Stimulated activated memory B cell treated with anti-CD40 and anti-IgM and Interleukin-4, amounts not matched to agents 10 μg/mL and 1 μg/mL and 100 μg/mL, for 72 hours (primary cell): ENCODE measurements at regions not wholly inside any gene's neighbourhood (a gene's known extent, or its start where the extent isn't known, plus 50 kb on each side); places are given as distances from the start of the nearest gene placed in this dataset.
"Not testable (repeated sequence)": the region's sequence is repeated elsewhere in the genome, so short reads cannot be mapped to it uniquely, and the experiment has no call there.

ENCODE experiments used
- ATAC-seq: fragments of 150-1000 bp; cut with Tn5 transposase; 2 replicates; pipeline ENCODE4 v1.10.0; 2021
- H3K27ac Mint-ChIP-seq: one replicate; pipeline ENCODE4 v1.8.0; 2022; ENCODE audit warnings: mild to moderate bottlenecking, mixed read lengths
- H3K27me3 Mint-ChIP-seq: one replicate; pipeline ENCODE4 v1.8.0; 2022; ENCODE audit warnings: mixed read lengths
- H3K36me3 Mint-ChIP-seq: one replicate; pipeline ENCODE4 v1.8.0; 2022; ENCODE audit warnings: mixed read lengths
- H3K4me1 Mint-ChIP-seq: one replicate; pipeline ENCODE4 v1.8.0; 2022; ENCODE audit warnings: mixed read lengths
- H3K4me3 Mint-ChIP-seq: one replicate; pipeline ENCODE4 v1.8.0; 2022; ENCODE audit warnings: mild to moderate bottlenecking, moderate library complexity, mixed read lengths
- H3K9me3 Mint-ChIP-seq: one replicate; pipeline ENCODE4 v1.8.0; 2022; ENCODE audit warnings: mixed read lengths

DNA sequence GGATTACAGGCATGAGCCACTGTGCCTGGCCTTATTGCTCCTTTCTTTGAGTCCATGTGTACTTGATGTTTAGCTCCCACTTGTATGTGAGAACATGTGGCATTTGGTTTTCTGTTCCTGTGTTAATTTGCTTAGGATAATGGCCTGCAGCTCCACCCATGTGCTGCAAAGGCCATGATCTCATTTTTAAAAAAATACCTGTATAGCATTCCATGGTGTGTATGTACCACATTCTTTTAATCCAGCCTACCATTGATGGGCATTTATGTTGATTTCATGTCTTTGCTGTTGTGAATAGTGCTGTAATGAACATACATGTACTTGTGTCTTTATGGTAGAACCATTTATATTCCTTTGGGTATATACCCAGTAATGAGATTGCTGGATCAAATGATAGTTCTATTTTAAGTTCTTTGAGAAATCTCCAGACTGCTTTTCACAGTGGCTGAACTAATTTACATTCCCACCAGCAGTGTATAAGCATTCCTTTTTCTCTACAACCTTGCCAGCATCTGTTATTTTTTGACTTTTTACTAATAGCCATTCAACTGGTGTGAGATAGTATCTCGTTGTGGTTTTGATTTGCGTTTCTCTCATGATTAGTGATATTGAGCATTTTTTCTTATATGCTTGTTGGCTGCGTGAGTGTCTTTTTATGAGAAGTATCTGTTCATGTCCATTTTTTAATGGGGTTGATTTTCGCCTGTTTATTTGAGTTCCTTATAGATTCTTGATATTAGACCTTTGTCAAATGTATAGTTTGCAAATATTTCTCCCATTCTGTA lies 136.4 kb upstream of the SPRED2 start:
- not testable (repeated sequence) for ATAC-seq, H3K9me3 Mint-ChIP-seq, H3K27ac Mint-ChIP-seq, H3K36me3 Mint-ChIP-seq, H3K4me3 Mint-ChIP-seq
- Mint-ChIP-seq H3K4me1 (peaks cover 12% of the 10 kb centered on the region), H3K27me3 (peaks cover 29% of the 10 kb centered on the region)

DNA sequence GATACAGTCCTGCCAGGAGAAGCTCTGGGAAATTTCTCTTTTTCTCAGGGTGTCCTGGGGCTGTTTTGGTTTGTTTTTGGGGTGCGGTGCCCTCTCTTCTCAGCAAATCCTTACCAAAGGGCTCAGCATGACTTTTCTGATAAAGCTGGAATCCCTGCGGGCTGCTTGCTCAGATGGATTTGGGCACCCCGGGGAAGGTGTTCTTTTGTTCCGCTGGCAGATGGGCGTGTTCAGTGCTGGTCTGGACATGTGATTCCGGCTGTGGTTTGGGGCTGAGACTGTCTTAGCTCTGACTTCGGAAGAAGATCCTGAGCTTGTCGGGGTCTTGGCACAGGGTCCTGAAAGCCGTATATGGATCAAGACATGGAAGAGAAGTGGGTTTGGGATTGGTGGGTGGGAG lies 134.2 kb upstream of the SPRED2 start:
- Mint-ChIP-seq H3K4me3 (no peak overlapping the region), H3K27ac (peak overlapping the region; percentile 4), H3K27me3 (peaks cover 38% of the 10 kb centered on the region), H3K36me3 (no peaks in the 10 kb centered on the region), H3K9me3 (no peaks in the 10 kb centered on the region), H3K4me1 (peaks cover 6% of the 10 kb centered on the region)
- ATAC-seq, result peak; percentile 47

- Mint-ChIP-seq H3K27me3 (peaks cover 46% of the 10 kb centered on the region), H3K27ac (no peak overlapping the region), H3K36me3 (no peaks in the 10 kb centered on the region), H3K9me3 (no peaks in the 10 kb centered on the region), H3K4me3 (no peak overlapping the region), H3K4me1 (peaks cover 6% of the 10 kb centered on the region)
- peak; percentile 18 for ATAC-seq
These were observed 133.3 kb upstream of the SPRED2 start for GRCh38 chr2:65565681-65566080.

GRCh38 chr2:65564299-65564698 lies 131.9 kb upstream of the SPRED2 start:
- no peaks in the 10 kb centered on the region for H3K36me3 Mint-ChIP-seq
- no peaks in the 10 kb centered on the region for H3K9me3 Mint-ChIP-seq
- no peak overlapping the region for H3K27ac Mint-ChIP-seq
- ATAC-seq, result no peak
- peaks cover 6% of the 10 kb centered on the region for H3K4me1 Mint-ChIP-seq
- H3K4me3 Mint-ChIP-seq, result no peak overlapping the region
- peaks cover 40% of the 10 kb centered on the region for H3K27me3 Mint-ChIP-seq

DNA sequence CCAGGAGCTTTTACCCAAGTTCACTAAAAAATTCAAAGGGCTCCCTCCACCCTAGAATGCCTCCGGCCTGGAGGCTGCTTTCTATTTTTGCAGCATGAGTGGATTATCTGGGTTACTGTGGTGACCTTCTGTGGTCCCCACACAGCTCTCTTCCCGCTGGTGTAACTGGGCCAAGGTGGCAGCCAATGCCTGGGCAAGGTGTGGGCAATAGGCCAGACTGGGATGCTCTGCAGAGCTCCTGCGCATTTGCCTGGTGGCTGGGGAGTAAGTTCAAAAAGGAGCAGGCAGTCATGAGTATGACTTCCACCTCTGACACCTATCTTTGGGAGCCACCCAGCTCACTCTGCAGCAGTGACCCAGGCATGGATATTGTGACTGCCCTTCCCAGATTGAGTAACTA lies 130.5 kb upstream of the SPRED2 start:
- Mint-ChIP-seq H3K27ac (no peak overlapping the region), H3K27me3 (peaks cover 34% of the 10 kb centered on the region), H3K9me3 (no peaks in the 10 kb centered on the region), H3K4me3 (no peak overlapping the region), H3K4me1 (peaks cover 6% of the 10 kb centered on the region), H3K36me3 (no peaks in the 10 kb centered on the region)
- ATAC-seq, result no peak

DNA sequence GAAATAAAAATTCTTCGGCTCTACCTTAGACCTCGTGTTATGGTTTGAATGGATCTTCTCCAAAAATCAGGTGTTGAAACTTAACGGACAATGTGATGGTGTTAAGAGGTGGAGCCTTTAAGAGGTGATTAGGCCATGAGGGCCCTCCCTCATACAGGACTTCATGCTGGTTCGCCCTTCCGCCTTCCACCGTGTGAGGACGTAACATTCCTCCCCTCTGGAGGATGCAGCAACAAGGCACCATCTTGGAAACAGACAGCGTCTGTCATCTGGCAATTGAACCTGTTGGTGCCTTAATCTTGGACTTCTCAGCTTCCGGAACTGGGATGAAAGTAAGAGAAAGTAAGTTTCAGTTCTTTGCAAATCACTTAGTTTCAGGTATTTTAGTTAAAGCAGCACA lies 126.3 kb upstream of the SPRED2 start:
- no peaks in the 10 kb centered on the region for H3K36me3 Mint-ChIP-seq
- no peak for ATAC-seq
- H3K9me3 Mint-ChIP-seq, result no peaks in the 10 kb centered on the region
- peaks cover 45% of the 10 kb centered on the region for H3K27me3 Mint-ChIP-seq
- peaks cover 26% of the 10 kb centered on the region for H3K4me1 Mint-ChIP-seq
- H3K27ac Mint-ChIP-seq, result no peak overlapping the region
- no peak overlapping the region for H3K4me3 Mint-ChIP-seq

DNA sequence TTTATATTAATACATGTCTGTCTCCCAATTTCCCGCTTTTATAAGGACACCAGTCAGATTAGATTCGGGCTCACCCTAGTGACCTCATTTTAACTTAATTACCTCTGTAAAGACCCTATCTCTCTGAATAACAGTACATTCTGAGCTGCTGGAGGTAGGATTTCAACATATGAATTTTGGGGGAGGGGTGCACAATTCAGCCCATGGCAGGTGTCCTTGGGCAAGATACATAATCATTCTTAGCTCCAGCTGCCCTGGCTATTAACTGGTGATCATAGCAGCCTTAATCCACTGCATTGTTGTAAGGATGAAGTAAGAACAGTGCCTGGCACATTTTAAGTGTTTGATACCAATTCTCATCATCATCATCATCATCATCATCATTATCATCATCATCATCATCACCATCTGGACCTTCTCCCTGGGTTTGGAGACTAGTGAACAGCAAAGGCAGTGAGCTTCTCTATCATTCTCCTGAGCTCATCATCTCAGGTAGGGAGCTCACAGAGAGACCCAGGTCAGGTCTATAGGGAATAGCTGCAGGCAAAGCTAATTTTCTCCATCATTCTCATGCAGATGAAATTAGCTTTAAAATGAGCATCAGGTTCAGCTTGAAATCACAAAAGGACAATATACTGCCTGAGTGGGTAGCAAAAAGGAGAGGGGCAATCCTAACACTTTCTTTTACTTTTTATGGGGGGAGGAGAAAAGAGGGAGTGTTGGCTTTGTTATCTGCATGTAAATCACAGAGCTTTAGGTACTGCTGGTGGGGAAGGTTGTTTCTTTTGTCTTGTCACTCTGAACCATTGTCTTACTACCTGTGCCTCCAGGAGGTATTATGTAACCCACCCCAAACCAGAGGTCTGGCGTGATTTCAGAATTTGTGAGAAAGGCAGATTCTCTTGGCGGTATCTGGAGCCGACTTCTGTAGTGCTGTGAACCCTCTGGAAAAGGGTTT lies 125.5 kb upstream of the SPRED2 start:
- no peak for ATAC-seq
- Mint-ChIP-seq H3K4me3 (no peak overlapping the region), H3K36me3 (no peaks in the 10 kb centered on the region), H3K27ac (no peak overlapping the region), H3K27me3 (peaks cover 45% of the 10 kb centered on the region), H3K4me1 (peaks cover 35% of the 10 kb centered on the region), H3K9me3 (no peaks in the 10 kb centered on the region)

- Mint-ChIP-seq H3K4me3 (peak overlapping the region; percentile 8), H3K36me3 (no peaks in the 10 kb centered on the region), H3K27ac (peak overlapping the region; percentile 33), H3K27me3 (peaks cover 27% of the 10 kb centered on the region), H3K4me1 (peaks cover 40% of the 10 kb centered on the region), H3K9me3 (no peaks in the 10 kb centered on the region)
- peak; percentile 80 for ATAC-seq
These were observed 122.6 kb upstream of the SPRED2 start for GRCh38 chr2:65554765-65555591.

GRCh38 chr2:65553504-65554074 lies 121.2 kb upstream of the SPRED2 start:
- H3K27ac Mint-ChIP-seq, result no peak overlapping the region
- H3K4me1 Mint-ChIP-seq, result peaks cover 42% of the 10 kb centered on the region
- no peaks in the 10 kb centered on the region for H3K9me3 Mint-ChIP-seq
- no peaks in the 10 kb centered on the region for H3K36me3 Mint-ChIP-seq
- ATAC-seq, result no peak
- H3K4me3 Mint-ChIP-seq, result no peak overlapping the region
- peaks cover 27% of the 10 kb centered on the region for H3K27me3 Mint-ChIP-seq

DNA sequence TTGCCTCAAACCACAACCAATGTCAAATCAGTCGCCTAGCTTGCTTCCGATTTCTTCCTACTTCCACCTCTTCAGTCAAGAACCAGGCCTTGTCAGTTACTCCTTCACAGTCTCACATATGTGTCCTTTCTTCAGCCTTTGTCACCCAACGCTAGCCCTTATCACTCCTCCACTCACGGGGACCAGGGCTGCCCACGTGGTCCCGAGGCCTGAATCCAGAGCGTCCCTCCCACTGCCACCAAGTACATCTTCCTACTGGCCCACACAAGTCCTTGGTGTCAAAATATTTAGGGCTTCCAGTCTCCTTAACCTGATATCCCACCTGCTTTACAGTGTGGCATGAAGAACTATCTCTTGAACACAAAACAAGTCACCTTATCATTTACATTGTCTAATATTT lies 119.1 kb upstream of the SPRED2 start:
- H3K27me3 Mint-ChIP-seq, result peaks cover 9% of the 10 kb centered on the region
- no peak overlapping the region for H3K4me3 Mint-ChIP-seq
- ATAC-seq, result no peak
- no peaks in the 10 kb centered on the region for H3K36me3 Mint-ChIP-seq
- H3K4me1 Mint-ChIP-seq, result peaks cover 41% of the 10 kb centered on the region
- no peaks in the 10 kb centered on the region for H3K9me3 Mint-ChIP-seq
- H3K27ac Mint-ChIP-seq, result no peak overlapping the region

DNA sequence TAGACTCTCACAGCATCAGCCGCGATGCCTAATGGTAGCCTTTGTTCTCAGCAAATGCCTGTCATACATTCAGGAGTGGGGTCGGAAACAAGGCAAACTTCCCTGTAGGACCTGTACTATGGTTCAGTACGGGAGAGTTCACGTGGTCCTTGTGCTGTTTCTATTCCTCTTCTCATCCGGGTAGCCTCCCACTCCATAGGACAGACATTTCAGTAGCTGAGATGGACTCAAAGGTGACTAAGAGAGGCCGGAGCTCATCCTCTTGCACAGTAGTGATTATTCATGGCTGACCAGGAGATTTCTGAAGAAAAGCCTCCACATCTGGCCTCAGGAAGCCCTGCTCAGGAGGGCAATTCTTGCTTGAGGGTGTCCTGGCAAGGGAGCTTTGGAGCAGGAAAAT lies 117.8 kb upstream of the SPRED2 start:
- Mint-ChIP-seq H3K27ac (no peak overlapping the region), H3K4me1 (peaks cover 30% of the 10 kb centered on the region)

DNA sequence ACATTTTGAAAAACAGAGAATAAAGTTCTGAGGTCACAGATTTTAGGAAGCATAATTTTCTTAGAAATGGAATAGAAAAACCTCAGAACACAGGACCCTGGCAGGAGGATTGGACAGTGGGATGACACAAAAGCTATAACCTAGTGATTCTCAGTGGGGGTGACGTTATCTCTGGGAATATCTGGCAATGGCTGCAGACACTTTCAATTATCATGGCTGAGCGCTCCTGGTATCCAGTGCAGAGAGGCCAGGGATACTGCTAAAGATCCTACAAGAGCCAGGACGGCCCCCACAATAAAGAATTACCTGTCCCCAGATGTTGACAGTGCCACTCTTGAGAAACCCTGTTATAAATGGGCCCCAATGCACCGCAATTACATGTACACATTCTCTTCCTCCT lies 117.2 kb upstream of the SPRED2 start:
- Mint-ChIP-seq H3K36me3 (no peaks in the 10 kb centered on the region), H3K9me3 (no peaks in the 10 kb centered on the region), H3K4me1 (peaks cover 24% of the 10 kb centered on the region), H3K4me3 (no peak overlapping the region), H3K27me3 (peaks cover 15% of the 10 kb centered on the region), H3K27ac (no peak overlapping the region)
- ATAC-seq, result no peak

More for the DNA sequence above, 117.8 kb upstream of the SPRED2 start:
- ATAC-seq, result peak; percentile 47
- peaks cover 9% of the 10 kb centered on the region for H3K27me3 Mint-ChIP-seq
- H3K4me3 Mint-ChIP-seq, result no peak overlapping the region
- H3K9me3 Mint-ChIP-seq, result no peaks in the 10 kb centered on the region
- H3K36me3 Mint-ChIP-seq, result no peaks in the 10 kb centered on the region

- H3K27ac Mint-ChIP-seq, result no peak overlapping the region
- ATAC-seq, result no peak
These were observed 116.8 kb upstream of the SPRED2 start for GRCh38 chr2:65549257-65549627.

GRCh38 chr2:65548576-65549256 lies 116.3 kb upstream of the SPRED2 start:
- no peak overlapping the region for H3K4me3 Mint-ChIP-seq
- no peak for ATAC-seq
- H3K27ac Mint-ChIP-seq, result no peak overlapping the region
- H3K27me3 Mint-ChIP-seq, result peaks cover 25% of the 10 kb centered on the region
- peaks cover 19% of the 10 kb centered on the region for H3K4me1 Mint-ChIP-seq
- no peaks in the 10 kb centered on the region for H3K9me3 Mint-ChIP-seq
- H3K36me3 Mint-ChIP-seq, result no peaks in the 10 kb centered on the region

More at GRCh38 chr2:65549257-65549627, 116.8 kb upstream of the SPRED2 start:
- H3K9me3 Mint-ChIP-seq, result no peaks in the 10 kb centered on the region
- H3K4me1 Mint-ChIP-seq, result peaks cover 20% of the 10 kb centered on the region
- no peaks in the 10 kb centered on the region for H3K36me3 Mint-ChIP-seq
- no peak overlapping the region for H3K4me3 Mint-ChIP-seq
- H3K27me3 Mint-ChIP-seq, result peaks cover 19% of the 10 kb centered on the region
